ELF-1 (cell line): ENCODE measurements at regions not wholly inside any gene's neighbourhood (a gene's known extent, or its start where the extent isn't known, plus 50 kb on each side); places are given as distances from the start of the nearest gene placed in this dataset.
"Not testable (repeated sequence)": the region's sequence is repeated elsewhere in the genome, so short reads cannot be mapped to it uniquely, and the experiment has no call there.

Experiments
- DNase-seq: peaks from one replicate; pipeline ENCODE4 v3.0.0-alpha.2; 2016; ENCODE audit warnings: low read depth, low spot score

- DNase-seq = no peak
Measured at GRCh38 chr12:127830065-127830460, 436.9 kb upstream of the TMEM132C start.

GRCh38 chr12:127830730-127831129 is 436.2 kb upstream of the TMEM132C start:
- no peak for DNase-seq

- DNase-seq = no peak
Measured at GRCh38 chr12:127832172-127832571, 434.8 kb upstream of the TMEM132C start.

GRCh38 chr12:127836802-127837201 is 430.2 kb upstream of the TMEM132C start:
- not testable (repeated sequence) for DNase-seq

- DNase-seq = no peak
Measured at GRCh38 chr12:127857661-127858060, 409.3 kb upstream of the TMEM132C start.

GRCh38 chr12:127860536-127860935 is 406.4 kb upstream of the TMEM132C start:
- DNase-seq = no peak

GRCh38 chr12:127861406-127861805 is 405.6 kb upstream of the TMEM132C start:
- DNase-seq = no peak

GRCh38 chr12:127873306-127873705 is 393.7 kb upstream of the TMEM132C start:
- no peak for DNase-seq

- DNase-seq = no peak
Measured at GRCh38 chr12:127881371-127882140, 385.4 kb upstream of the TMEM132C start.

GRCh38 chr12:127883013-127883412 is 384.0 kb upstream of the TMEM132C start:
- no peak for DNase-seq

- no peak for DNase-seq
Measured at GRCh38 chr12:127885954-127886750, 380.8 kb upstream of the TMEM132C start.

- no peak for DNase-seq
Measured at GRCh38 chr12:127886827-127887226, 380.1 kb upstream of the TMEM132C start.

GRCh38 chr12:127888943-127889719 is 377.8 kb upstream of the TMEM132C start:
- DNase-seq = no peak

- DNase-seq = peak; percentile 49
Measured at GRCh38 chr12:127893895-127894609, 372.9 kb upstream of the TMEM132C start.

GRCh38 chr12:127896661-127897060 is 370.3 kb upstream of the TMEM132C start:
- DNase-seq = no peak

- DNase-seq = no peak
Measured at GRCh38 chr12:127898616-127899015, 368.4 kb upstream of the TMEM132C start.

- DNase-seq = no peak
Measured at GRCh38 chr12:127899971-127900370, 367.0 kb upstream of the TMEM132C start.

- no peak for DNase-seq
Measured at GRCh38 chr12:127900386-127900785, 366.6 kb upstream of the TMEM132C start.

- no peak for DNase-seq
Measured at GRCh38 chr12:127903146-127903545, 363.8 kb upstream of the TMEM132C start.

GRCh38 chr12:127909041-127909440 is 357.9 kb upstream of the TMEM132C start:
- no peak for DNase-seq

- DNase-seq = no peak
Measured at GRCh38 chr12:127911291-127911690, 355.7 kb upstream of the TMEM132C start.
